Lung (tissue), 11 donors: ENCODE measurements at regions not wholly inside any gene's neighbourhood (a gene's known extent, or its start where the extent isn't known, plus 50 kb on each side); places are given as distances from the start of the nearest gene placed in this dataset.
"Not testable (repeated sequence)": the region's sequence is repeated elsewhere in the genome, so short reads cannot be mapped to it uniquely, and the experiment has no call there.

Experiments
- ATAC-seq: fragments of 200-7000 bp; cut with Tn5 transposase; one replicate; pipeline ENCODE4 v1.9.1; 2020; ENCODE audit warnings: moderate number of reproducible peaks; ENCODE audit not compliant: insufficient read depth, low FRiP score
- DNase-seq, 3 donors: peaks; one replicate each; pipeline ENCODE4 v3.0.0-alpha.2; 2013 to 2017
- H3K27ac ChIP-seq, 2 donors: one replicate each; pipeline ENCODE4 v1.5.1; 2013; ENCODE audit warnings: mild to moderate bottlenecking in 2 of 2, moderate library complexity in 2 of 2, control low read depth in 1 of 2, inconsistent platforms in 1 of 2, low read depth in 1 of 2, low read length in 1 of 2
- H3K27me3 ChIP-seq, 3 donors: one replicate each; pipeline ENCODE4 v1.5.1; 2013; ENCODE audit warnings: low read length in 2 of 3; ENCODE audit not compliant: control insufficient read depth in 3 of 3, insufficient read depth in 3 of 3
- H3K36me3 ChIP-seq, 4 donors: one replicate each; pipeline ENCODE4 v1.5.1; 2013; ENCODE audit warnings: low read length in 4 of 4, mild to moderate bottlenecking in 1 of 4, moderate library complexity in 1 of 4; ENCODE audit not compliant: control insufficient read depth in 4 of 4, insufficient read depth in 4 of 4
- H3K4me1 ChIP-seq, 5 donors: one replicate each; pipeline ENCODE4 v1.5.1; 2013; ENCODE audit warnings: low read length in 5 of 5, mild to moderate bottlenecking in 2 of 5, moderate library complexity in 1 of 5; ENCODE audit not compliant: control insufficient read depth in 5 of 5, insufficient read depth in 5 of 5
- H3K4me3 ChIP-seq: one replicate; pipeline ENCODE4 v1.5.1; 2013; ENCODE audit warnings: mild to moderate bottlenecking, control low read depth, moderate library complexity
- H3K9ac ChIP-seq, 2 donors: one replicate each; pipeline ENCODE4 v1.5.1; 2013; ENCODE audit warnings: low read length in 2 of 2, control low read depth in 1 of 2; ENCODE audit not compliant: insufficient read depth in 1 of 2
- H3K9me3 ChIP-seq, 4 donors: one replicate each; pipeline ENCODE4 v1.5.1; 2013; ENCODE audit warnings: low read length in 3 of 4, mild to moderate bottlenecking in 1 of 4, moderate library complexity in 1 of 4; ENCODE audit not compliant: control insufficient read depth in 4 of 4, insufficient read depth in 3 of 4
- CTCF ChIP-seq: IDR thresholded peaks from 2 replicates; pipeline ENCODE4 v1.5.1; 2012; ENCODE audit warnings: mild to moderate bottlenecking; ENCODE audit errors: control extremely low read depth, extremely low read depth
- WGBS, 2 donors: extraction: QIAGEN DNeasy Blood & Tissue Kit; methylation state at CpG; one replicate each; pipeline ENCODE4 v1.1.7; 2013; 5-methylcytosine and 5-hydroxymethylcytosine counted together
- donor health status: control.
- donor health status: control.
- donor health status: Bipolar disorder and iron deficiency.
- donor health status: healthy.
- donor health status: DM: yes; HTN: yes; CAD: no.

GRCh38 chr16:86953631-86954391, 363.4 kb downstream of the C16orf95 start:
- Histone ChIP-seq H3K27ac (no peak overlapping the region), H3K9ac (no peak overlapping the region), H3K27me3 (peaks cover 0 to 7% (median 0%) of the 10 kb centered on the region in 3 donors), H3K4me1 (peaks cover 0 to 11% (median 2%) of the 10 kb centered on the region in 5 donors), H3K36me3 (no peaks in the 10 kb centered on the region), H3K9me3 (peaks cover 0 to 18% (median 0%) of the 10 kb centered on the region in 4 donors), H3K4me3 (no peak overlapping the region)
- no peak for TF ChIP-seq CTCF
- DNase-seq = peak in 1 of 3 donors; percentile 17
- 55 to 64% methylated on average over 29 of the region's 29 CpGs for WGBS, 2 donors
- no peak for ATAC-seq

- ATAC-seq (no peak), DNase-seq (no peak)
- peaks cover 0 to 7% (median 3%) of the 10 kb centered on the region in 3 donors for H3K27me3 ChIP-seq
- H3K4me1 ChIP-seq = peaks cover 0 to 25% (median 9%) of the 10 kb centered on the region in 5 donors
- H3K9ac ChIP-seq = no peak overlapping the region
- no peak overlapping the region for H3K4me3 ChIP-seq
- no peaks in the 10 kb centered on the region for H3K36me3 ChIP-seq
- 78 to 82% methylated on average over 13 of the region's 13 CpGs for WGBS, 2 donors
- TF ChIP-seq CTCF = no peak
- peaks cover 0 to 18% (median 0%) of the 10 kb centered on the region in 4 donors for H3K9me3 ChIP-seq
- H3K27ac ChIP-seq = no peak overlapping the region
Measured at GRCh38 chr16:86955136-86955855, 361.9 kb downstream of the C16orf95 start.

- Histone ChIP-seq H3K27me3 (peaks cover 0 to 7% (median 3%) of the 10 kb centered on the region in 3 donors), H3K4me3 (no peak overlapping the region), H3K4me1 (peaks cover 0 to 36% (median 16%) of the 10 kb centered on the region in 5 donors), H3K9me3 (peaks cover 0 to 16% (median 0%) of the 10 kb centered on the region in 4 donors), H3K27ac (no peak overlapping the region), H3K36me3 (no peaks in the 10 kb centered on the region), H3K9ac (no peak overlapping the region)
- WGBS, 2 donors = 36 to 39% methylated on average over 15 of the region's 15 CpGs
- DNase-seq (no peak), ATAC-seq (no peak)
- TF ChIP-seq CTCF = no peak
Measured at GRCh38 chr16:86956437-86956836, 360.8 kb downstream of the C16orf95 start.

- H3K36me3 ChIP-seq, H3K4me3 ChIP-seq, H3K27me3 ChIP-seq, H3K9ac ChIP-seq, H3K27ac ChIP-seq, ATAC-seq: not testable (repeated sequence)
- peak; percentile 50 to 66 (median 57) for DNase-seq
- peaks cover 0 to 40% (median 16%) of the 10 kb centered on the region in 5 donors for H3K4me1 ChIP-seq
- 87 to 93% methylated on average over 12 of the region's 12 CpGs for WGBS, 2 donors
- H3K9me3 ChIP-seq = peaks cover 0 to 13% (median 0%) of the 10 kb centered on the region in 4 donors
Measured at GRCh38 chr16:86957662-86958198, 359.5 kb downstream of the C16orf95 start.
